ENCODE measurements at regions not wholly inside any gene's neighbourhood (a gene's known extent, or its start where the extent isn't known, plus 50 kb on each side); places are given as distances from the start of the nearest gene placed in this dataset.

- ATAC-seq (no peak), DNase-seq (no peak)
- CTCF ChIA-PET = no interaction called here
- POLR2A ChIA-PET = no interaction called here
- peaks cover 3% of the 10 kb centered on the region for H3K27me3 Mint-ChIP-seq (ENCODE audit: low read depth)
- no peaks in the 10 kb centered on the region for H3K9me3 Mint-ChIP-seq (ENCODE audit: insufficient read depth)
- H3K4me3 Mint-ChIP-seq = no peak overlapping the region
- no peaks in the 10 kb centered on the region for H3K4me1 Mint-ChIP-seq (ENCODE audit: low read depth)
- H3K27ac Mint-ChIP-seq = no peak overlapping the region
- H3K36me3 Mint-ChIP-seq (ENCODE audit: low read depth) = no peaks in the 10 kb centered on the region
These were observed 74.8 kb upstream of the MAGI1 start for GRCh38 chr3:66113542-66113941.

- H3K4me1 Mint-ChIP-seq (ENCODE audit: low read depth) = peaks cover 2% of the 10 kb centered on the region
- DNase-seq (no peak), ATAC-seq (no peak)
- no peaks in the 10 kb centered on the region for H3K9me3 Mint-ChIP-seq (ENCODE audit: insufficient read depth)
- H3K36me3 Mint-ChIP-seq (ENCODE audit: low read depth) = no peaks in the 10 kb centered on the region
- no peak overlapping the region for H3K27ac Mint-ChIP-seq
- ChIA-PET POLR2A (no interaction called here), CTCF (no interaction called here)
- peaks cover 3% of the 10 kb centered on the region for H3K27me3 Mint-ChIP-seq (ENCODE audit: low read depth)
- no peak overlapping the region for H3K4me3 Mint-ChIP-seq
These were observed 72.1 kb upstream of the MAGI1 start for GRCh38 chr3:66110840-66111239.

DNA sequence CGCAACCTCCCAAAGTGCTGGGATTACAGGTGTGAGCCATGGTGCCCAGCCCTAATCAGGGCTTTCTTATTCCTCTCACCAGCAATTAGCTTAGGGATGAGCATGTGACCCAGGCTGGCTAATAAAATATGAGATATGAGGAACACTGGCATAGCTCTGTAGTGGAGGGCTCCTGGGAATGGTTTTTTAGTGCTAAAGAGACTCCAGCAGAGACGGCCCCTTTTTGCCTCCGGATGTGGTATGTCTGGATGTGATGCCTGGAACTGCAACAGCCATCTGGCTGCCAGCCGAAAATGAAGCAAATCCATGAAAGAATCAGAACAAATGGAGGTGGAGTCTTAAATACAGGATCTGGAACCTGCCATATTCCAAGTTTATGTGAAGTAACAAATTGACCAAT, 69.1 kb upstream of the MAGI1 start:
- Mint-ChIP-seq H3K4me1 (ENCODE audit: low read depth) (peaks cover 2% of the 10 kb centered on the region), H3K36me3 (ENCODE audit: low read depth) (no peaks in the 10 kb centered on the region), H3K27me3 (ENCODE audit: low read depth) (peaks cover 3% of the 10 kb centered on the region), H3K9me3 (ENCODE audit: insufficient read depth) (no peaks in the 10 kb centered on the region), H3K4me3 (no peak overlapping the region), H3K27ac (no peak overlapping the region)
- ATAC-seq (no peak), DNase-seq (no peak)
- CTCF ChIA-PET = no interaction called here
- POLR2A ChIA-PET = no interaction called here

DNA sequence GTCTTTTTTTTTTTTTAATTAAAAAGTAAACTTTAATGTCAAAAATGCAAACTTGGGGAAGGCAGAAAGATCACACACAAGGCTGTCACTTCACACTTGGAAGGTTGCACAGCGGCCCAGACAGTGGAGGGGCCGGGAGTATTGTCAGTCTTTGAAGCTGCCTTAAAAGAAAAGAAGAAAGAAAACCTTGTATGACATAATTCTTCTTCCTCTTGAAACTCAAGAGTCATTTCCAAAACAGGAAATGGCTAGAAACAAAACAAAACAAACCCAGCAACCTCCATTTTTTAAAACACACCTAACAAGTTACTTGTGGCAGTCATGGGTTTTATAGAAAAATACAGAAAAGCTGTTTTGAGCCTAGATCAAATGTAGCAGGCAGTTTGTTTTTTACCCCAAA, 68.1 kb upstream of the MAGI1 start:
- Mint-ChIP-seq H3K27me3 (ENCODE audit: low read depth) (peaks cover 3% of the 10 kb centered on the region), H3K27ac (no peak overlapping the region), H3K36me3 (ENCODE audit: low read depth) (no peaks in the 10 kb centered on the region), H3K9me3 (ENCODE audit: insufficient read depth) (no peaks in the 10 kb centered on the region), H3K4me3 (no peak overlapping the region), H3K4me1 (ENCODE audit: low read depth) (peaks cover 2% of the 10 kb centered on the region)
- POLR2A ChIA-PET = interaction anchor here (0.7 kb wide), 1 partner anchor 1300 kb away, joined by 3 read pairs; no protein-coding TSS in a partner anchor
- ATAC-seq (no peak), DNase-seq (no peak)
- CTCF ChIA-PET = no interaction called here

DNA sequence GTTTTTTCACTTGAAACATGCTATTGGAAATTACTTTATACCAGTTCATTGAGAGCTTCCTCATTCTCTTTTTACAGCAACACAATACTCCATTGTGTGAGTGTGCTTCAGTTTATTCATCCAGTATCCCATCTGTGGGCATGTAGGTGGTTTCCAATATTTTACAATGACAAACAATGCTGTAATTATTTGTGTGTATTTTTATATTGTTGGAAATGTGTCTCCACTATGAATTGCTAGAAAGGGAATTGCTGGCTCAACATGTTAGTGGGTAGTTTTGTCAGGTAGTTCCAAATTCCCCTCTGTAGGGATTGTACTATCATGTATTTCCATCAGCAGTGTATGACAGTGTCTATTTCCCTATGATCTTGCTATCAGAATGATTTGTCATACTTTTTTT, 65.8 kb upstream of the MAGI1 start:
- DNase-seq (no peak), ATAC-seq (no peak)
- no peaks in the 10 kb centered on the region for H3K9me3 Mint-ChIP-seq (ENCODE audit: insufficient read depth)
- peaks cover 2% of the 10 kb centered on the region for H3K4me1 Mint-ChIP-seq (ENCODE audit: low read depth)
- no peak overlapping the region for H3K4me3 Mint-ChIP-seq
- ChIA-PET CTCF (no interaction called here), POLR2A (no interaction called here)
- no peak overlapping the region for H3K27ac Mint-ChIP-seq
- H3K27me3 Mint-ChIP-seq (ENCODE audit: low read depth) = no peaks in the 10 kb centered on the region
- H3K36me3 Mint-ChIP-seq (ENCODE audit: low read depth) = no peaks in the 10 kb centered on the region

DNA sequence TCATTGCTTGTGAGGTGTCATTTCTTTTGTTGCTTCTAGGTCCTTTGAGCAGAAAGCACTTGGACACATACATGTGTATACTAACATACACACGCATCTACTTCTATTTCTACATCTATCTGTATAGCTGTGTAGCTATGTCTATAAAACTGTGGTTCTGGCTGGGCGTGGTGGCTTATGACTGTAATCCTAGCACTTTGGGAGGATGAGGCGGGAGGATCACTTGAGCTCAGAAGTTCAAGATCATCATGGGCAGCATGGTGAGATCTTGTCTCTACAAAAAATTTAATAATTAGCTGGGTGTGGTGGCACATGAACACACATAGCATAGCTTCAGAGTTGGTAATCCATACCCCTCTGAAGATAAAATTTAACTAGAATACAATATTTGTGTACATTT, 65.0 kb upstream of the MAGI1 start:
- POLR2A ChIA-PET = no interaction called here
- DNase-seq (no peak), ATAC-seq (no peak)
- Mint-ChIP-seq H3K4me1 (ENCODE audit: low read depth) (peaks cover 2% of the 10 kb centered on the region), H3K36me3 (ENCODE audit: low read depth) (no peaks in the 10 kb centered on the region), H3K27me3 (ENCODE audit: low read depth) (peaks cover 3% of the 10 kb centered on the region), H3K4me3 (no peak overlapping the region), H3K9me3 (ENCODE audit: insufficient read depth) (no peaks in the 10 kb centered on the region), H3K27ac (no peak overlapping the region)
- CTCF ChIA-PET = no interaction called here

DNA sequence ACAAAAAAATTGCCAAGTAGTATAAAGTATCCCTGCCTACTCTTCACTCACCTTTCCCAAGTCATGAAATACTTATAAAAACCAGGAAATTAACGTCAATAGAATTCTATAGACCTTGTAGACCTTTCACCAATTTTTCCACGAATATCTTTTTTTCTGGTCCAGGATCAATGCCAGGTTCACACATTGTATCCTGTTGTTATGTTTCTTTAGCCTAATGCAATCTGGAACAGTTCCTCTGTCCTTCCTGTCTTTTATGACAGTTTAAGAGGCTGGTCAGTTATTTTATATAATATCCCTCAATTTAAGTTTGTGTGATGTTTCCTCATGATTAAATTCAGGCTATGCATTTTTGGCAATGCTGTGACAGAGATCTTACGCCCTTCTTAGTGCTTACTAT, 63.2 kb upstream of the MAGI1 start:
- POLR2A ChIA-PET = no interaction called here
- DNase-seq (no peak), ATAC-seq (no peak)
- no peak overlapping the region for H3K4me3 Mint-ChIP-seq
- CTCF ChIA-PET = no interaction called here
- no peaks in the 10 kb centered on the region for H3K9me3 Mint-ChIP-seq (ENCODE audit: insufficient read depth)
- H3K4me1 Mint-ChIP-seq (ENCODE audit: low read depth) = peaks cover 1% of the 10 kb centered on the region
- H3K27ac Mint-ChIP-seq = no peak overlapping the region
- H3K36me3 Mint-ChIP-seq (ENCODE audit: low read depth) = no peaks in the 10 kb centered on the region
- peaks cover 3% of the 10 kb centered on the region for H3K27me3 Mint-ChIP-seq (ENCODE audit: low read depth)

DNA sequence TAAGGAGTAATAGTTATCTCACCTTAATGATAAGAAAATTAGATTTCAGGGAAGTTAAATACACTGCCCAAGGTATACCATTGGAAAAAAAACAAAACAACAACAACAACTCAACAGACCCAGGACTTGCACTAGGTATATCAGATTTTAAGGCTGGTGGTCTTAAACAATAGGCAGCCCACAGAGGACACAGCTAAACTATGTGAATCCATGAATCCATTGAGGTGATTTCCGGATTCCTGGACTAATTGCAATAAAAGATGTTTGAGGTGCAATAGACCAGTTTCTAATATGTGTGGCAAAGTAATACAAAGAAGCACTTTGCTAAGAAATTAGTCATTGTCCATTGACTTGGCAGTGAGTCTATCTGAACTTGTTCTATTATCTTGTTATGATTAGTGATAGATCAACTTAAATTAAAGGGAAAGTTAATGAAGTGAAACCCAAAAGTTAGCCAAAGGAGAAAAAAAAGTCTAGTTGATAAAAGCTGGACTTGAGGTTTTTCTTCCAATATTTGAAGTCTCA, 60.9 kb upstream of the MAGI1 start:
- Mint-ChIP-seq H3K9me3 (ENCODE audit: insufficient read depth) (no peaks in the 10 kb centered on the region), H3K36me3 (ENCODE audit: low read depth) (no peaks in the 10 kb centered on the region), H3K4me1 (ENCODE audit: low read depth) (no peaks in the 10 kb centered on the region), H3K4me3 (no peak overlapping the region), H3K27ac (no peak overlapping the region), H3K27me3 (ENCODE audit: low read depth) (peaks cover 3% of the 10 kb centered on the region)
- ChIA-PET CTCF (no interaction called here), POLR2A (no interaction called here)
- DNase-seq (no peak), ATAC-seq (no peak)

DNA sequence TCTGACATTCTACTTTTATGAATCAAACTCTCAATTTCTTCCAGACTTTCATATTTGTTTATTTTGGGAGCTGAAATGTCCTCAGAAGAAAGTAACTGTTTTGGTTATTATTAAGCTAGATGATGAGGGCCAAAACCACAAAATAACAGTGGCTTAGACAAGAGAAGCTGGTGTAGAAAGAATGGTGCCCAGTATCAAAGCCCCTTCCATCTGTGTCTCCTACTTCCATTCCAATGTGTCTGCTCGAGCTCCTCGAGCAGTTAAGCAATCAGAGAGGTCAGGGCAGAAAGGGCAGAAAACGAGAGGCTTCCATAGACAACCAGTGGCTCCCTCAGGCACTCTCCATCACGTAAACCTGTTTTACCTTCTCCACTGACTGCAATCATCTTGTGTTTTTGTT, 59.7 kb upstream of the MAGI1 start:
- ATAC-seq = no peak
- peaks cover 3% of the 10 kb centered on the region for H3K27me3 Mint-ChIP-seq (ENCODE audit: low read depth)

DNA sequence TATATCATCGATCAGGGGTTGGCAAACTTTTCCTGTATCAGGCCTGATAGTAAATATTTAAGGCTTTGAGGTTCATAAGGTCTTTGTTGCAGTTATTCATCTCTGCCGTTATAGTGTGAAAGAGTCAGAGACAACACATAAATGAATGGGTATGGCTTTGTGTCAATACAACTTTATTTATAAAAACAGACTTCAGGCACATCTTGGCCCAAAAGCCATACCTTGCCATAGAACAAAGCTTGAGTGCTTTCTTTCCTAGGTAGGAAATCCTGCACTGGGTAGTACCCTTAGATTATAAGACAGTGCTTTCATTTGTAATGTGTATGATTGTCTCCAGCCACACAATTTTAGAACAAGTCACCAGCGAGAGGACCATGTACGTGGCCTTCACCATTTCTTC, 58.9 kb upstream of the MAGI1 start:
- H3K9me3 Mint-ChIP-seq (ENCODE audit: insufficient read depth) = no peaks in the 10 kb centered on the region
- no peaks in the 10 kb centered on the region for H3K4me1 Mint-ChIP-seq (ENCODE audit: low read depth)
- no peak overlapping the region for H3K27ac Mint-ChIP-seq
- DNase-seq (no peak), ATAC-seq (no peak)
- H3K36me3 Mint-ChIP-seq (ENCODE audit: low read depth) = no peaks in the 10 kb centered on the region
- POLR2A ChIA-PET = no interaction called here
- H3K27me3 Mint-ChIP-seq (ENCODE audit: low read depth) = peaks cover 3% of the 10 kb centered on the region
- CTCF ChIA-PET = no interaction called here
- H3K4me3 Mint-ChIP-seq = no peak overlapping the region

More for the DNA sequence above, 59.7 kb upstream of the MAGI1 start:
- POLR2A ChIA-PET = no interaction called here
- H3K4me1 Mint-ChIP-seq (ENCODE audit: low read depth) = no peaks in the 10 kb centered on the region
- H3K36me3 Mint-ChIP-seq (ENCODE audit: low read depth) = no peaks in the 10 kb centered on the region
- no peak for DNase-seq
- no peaks in the 10 kb centered on the region for H3K9me3 Mint-ChIP-seq (ENCODE audit: insufficient read depth)
- no peak overlapping the region for H3K4me3 Mint-ChIP-seq
- CTCF ChIA-PET = no interaction called here
- H3K27ac Mint-ChIP-seq = no peak overlapping the region

- ATAC-seq (no peak), DNase-seq (no peak)
- ChIA-PET CTCF (no interaction called here), POLR2A (no interaction called here)
- no peaks in the 10 kb centered on the region for H3K4me1 Mint-ChIP-seq (ENCODE audit: low read depth)
- H3K9me3 Mint-ChIP-seq (ENCODE audit: insufficient read depth) = no peaks in the 10 kb centered on the region
- peaks cover 3% of the 10 kb centered on the region for H3K27me3 Mint-ChIP-seq (ENCODE audit: low read depth)
- no peaks in the 10 kb centered on the region for H3K36me3 Mint-ChIP-seq (ENCODE audit: low read depth)
- no peak overlapping the region for H3K4me3 Mint-ChIP-seq
- H3K27ac Mint-ChIP-seq = no peak overlapping the region
These were observed 56.7 kb upstream of the MAGI1 start for GRCh38 chr3:66095295-66096001.

- no peak for ATAC-seq
These were observed 55.3 kb upstream of the MAGI1 start for GRCh38 chr3:66093981-66094380.

More at GRCh38 chr3:66093981-66094380, 55.3 kb upstream of the MAGI1 start:
- peaks cover 2% of the 10 kb centered on the region for H3K27me3 Mint-ChIP-seq (ENCODE audit: low read depth)
- ChIA-PET CTCF (no interaction called here), POLR2A (no interaction called here)
- H3K27ac Mint-ChIP-seq = no peak overlapping the region
- no peak for DNase-seq
- no peak overlapping the region for H3K4me3 Mint-ChIP-seq
- H3K36me3 Mint-ChIP-seq (ENCODE audit: low read depth) = no peaks in the 10 kb centered on the region
- H3K9me3 Mint-ChIP-seq (ENCODE audit: insufficient read depth) = no peaks in the 10 kb centered on the region
- no peaks in the 10 kb centered on the region for H3K4me1 Mint-ChIP-seq (ENCODE audit: low read depth)
